LHCN-M2 (cell line): ENCODE measurements at regions not wholly inside any gene's neighbourhood (a gene's known extent, or its start where the extent isn't known, plus 50 kb on each side); places are given as distances from the start of the nearest gene placed in this dataset.

Experiments
- DNase-seq: peaks from one replicate; pipeline ENCODE4 v3.0.0-alpha.2; 2012; ENCODE audit warnings: low read depth

DNA sequence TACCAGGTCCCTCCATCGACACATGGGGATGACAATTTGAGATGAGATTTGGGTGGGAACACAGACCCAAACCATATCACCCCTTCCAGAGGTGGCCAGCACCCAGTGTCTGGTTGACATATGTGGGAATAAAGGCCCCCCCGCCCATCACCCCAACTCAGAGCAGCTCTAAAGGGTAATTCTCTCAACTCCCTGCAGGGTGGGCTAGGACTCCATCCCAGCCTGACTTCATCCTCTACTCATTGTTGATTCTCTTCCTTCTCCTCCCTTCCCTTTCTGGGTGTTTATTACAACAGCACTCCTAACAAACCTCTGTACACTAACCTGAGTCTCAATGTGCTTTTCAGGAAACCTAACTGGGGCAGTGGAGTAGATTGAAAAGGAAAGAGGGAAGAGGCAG is 339.9 kb downstream of the ACTL7B start:
- no peak for DNase-seq

GRCh38 chr9:108512426-108513173 is 343.2 kb downstream of the ACTL7B start:
- DNase-seq: no peak

GRCh38 chr9:108511307-108511706 is 344.5 kb downstream of the ACTL7B start:
- DNase-seq: peak; percentile 55

DNA sequence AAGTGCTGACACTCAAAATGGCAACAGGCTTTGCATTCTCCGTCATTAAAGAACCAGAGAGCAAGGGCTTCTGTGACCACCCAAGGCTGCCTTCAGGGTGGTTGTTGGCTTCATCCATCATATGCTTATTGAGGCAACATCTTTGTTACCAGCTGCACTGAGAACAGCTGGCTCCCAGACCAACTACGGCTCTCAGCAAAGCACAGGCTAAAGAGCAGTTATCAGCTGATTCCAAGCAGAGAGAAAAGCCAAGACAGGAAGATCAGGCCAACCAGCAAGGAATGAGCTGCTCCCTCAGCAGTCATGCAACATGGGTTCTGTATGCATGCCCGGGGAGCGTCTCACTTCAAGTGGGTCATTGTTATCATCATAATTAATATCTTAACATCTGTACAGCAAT is 358.9 kb downstream of the ACTL7B start:
- no peak for DNase-seq

DNA sequence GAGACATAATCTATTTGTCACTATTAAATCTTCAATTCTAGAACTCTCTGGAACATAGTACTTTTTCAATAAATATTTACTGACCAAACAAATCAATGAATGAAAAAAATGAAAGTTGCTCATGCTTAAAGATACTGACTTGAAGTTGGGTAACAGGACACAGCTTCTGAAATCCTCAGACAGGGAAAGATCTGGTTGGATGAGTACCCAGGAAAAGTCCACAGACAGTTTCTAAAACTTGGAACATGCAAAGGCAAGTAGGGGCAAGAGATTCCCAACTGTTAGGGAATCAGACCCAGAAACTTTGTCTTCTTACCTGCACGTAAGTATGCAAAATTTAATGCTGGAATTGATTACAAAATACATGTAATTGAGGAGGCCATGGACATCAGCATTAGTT is 366.2 kb downstream of the ACTL7B start:
- DNase-seq: no peak

GRCh38 chr9:108486831-108487230 is 369.0 kb downstream of the ACTL7B start:
- peak; percentile 64 for DNase-seq

DNA sequence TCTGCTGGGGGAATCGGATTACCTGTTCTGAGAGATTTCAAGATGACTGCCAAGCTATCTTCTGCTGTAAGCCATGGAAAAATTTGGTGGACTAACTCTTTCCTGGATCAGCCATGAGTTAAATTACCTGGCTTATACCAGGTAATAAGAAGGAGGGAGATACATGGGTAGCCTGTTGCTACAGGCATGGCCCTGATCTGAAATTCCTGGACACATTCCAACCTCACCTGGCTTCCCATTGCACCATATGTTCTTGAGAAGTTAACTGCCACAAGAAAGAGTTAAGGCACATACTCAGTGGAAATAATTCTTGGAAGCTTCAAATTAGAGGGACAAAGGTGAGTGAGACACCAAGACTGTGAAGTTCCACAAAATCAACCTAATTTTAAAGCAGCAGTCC is 371.3 kb downstream of the ACTL7B start:
- no peak for DNase-seq

DNA sequence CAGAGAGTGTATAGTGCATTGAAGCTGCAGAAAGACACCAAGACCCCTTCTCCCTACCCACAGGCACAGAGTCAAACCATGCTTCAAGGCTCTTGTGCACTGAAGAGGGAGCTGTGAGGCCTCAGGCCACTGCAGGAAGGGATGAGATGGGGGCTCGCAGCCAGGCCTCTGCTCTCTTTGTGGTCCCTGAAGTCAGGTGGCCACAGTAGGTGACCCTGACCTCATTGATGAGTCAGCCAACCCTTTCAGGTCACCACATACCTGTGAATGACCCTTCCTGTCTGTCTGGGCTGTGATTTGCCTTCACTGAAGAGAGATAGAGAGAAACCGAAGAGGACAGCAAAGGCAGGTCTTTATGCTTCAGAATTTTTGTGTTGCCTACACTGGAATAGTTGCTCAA is 372.1 kb downstream of the ACTL7B start:
- no peak for DNase-seq

- no peak for DNase-seq
Measured at GRCh38 chr9:108479989-108480652, 375.7 kb downstream of the ACTL7B start.

GRCh38 chr9:108478431-108479332 is 377.1 kb downstream of the ACTL7B start:
- peak; percentile 94 for DNase-seq

DNA sequence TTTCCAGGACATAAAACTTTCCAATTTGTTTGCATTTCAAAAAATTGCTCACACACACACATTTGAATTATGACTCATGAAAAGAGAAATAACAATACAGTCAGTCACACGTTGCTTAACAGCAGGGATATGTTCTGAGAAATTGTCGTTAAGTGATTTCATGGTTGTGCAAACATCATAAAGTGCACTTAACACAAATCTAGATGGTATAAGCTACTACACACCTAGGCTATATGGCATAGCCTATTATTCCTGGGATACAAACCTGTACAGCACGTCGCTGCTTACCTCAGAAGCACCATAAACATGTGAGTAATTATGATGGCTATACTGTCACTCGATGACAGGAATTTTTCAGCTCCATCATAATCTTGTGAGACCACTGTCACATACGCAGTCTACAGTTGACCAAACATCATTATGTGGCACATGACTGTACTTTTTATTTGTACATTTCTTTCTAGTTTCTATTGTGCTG is 378.2 kb downstream of the ACTL7B start:
- DNase-seq: peak; percentile 81

GRCh38 chr9:108476574-108476973 is 379.2 kb downstream of the ACTL7B start:
- DNase-seq: peak; percentile 65

- no peak for DNase-seq
Measured at GRCh38 chr9:108475813-108476212, 380.0 kb downstream of the ACTL7B start.

DNA sequence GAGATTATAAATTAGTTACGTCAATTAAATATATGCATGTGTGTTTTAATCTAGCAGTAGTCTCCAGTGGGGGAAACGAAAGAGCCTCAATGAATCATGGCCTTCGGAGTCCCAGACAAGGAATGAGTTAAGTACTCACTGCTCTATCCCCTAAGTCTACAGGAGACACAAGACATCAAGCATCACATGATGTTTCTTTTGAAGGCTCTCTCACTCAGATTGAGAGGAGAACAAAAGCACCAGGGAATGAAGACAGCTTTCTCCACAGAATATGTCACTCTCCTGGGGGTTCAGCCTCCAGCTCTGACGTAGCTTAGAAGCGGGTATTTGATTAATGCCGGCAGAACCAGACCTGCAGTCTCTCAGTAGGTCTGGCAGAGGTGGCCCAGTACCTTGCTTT is 381.4 kb downstream of the ACTL7B start:
- no peak for DNase-seq

- peak; percentile 85 for DNase-seq
Measured at GRCh38 chr9:108473209-108474112, 382.3 kb downstream of the ACTL7B start.

DNA sequence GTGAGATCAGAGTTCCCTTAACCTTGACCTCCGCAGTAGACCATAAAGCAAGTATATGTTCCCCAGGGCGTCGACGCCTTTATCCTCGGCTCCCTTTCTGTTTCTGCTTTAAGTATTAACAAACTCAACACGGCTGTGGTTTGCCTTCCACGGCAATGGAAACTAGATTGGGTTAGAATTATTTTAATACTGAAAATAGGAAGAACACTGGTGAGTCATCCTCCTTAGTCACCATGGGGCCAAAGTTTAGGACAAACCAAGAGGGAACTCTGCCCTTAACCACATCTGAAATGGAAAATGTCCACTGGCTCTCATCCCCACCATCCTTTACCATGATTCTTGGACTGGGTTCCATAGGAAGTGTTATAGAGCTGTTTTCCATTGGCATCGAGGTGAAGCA is 386.1 kb downstream of the ACTL7B start:
- peak; percentile 89 for DNase-seq

DNA sequence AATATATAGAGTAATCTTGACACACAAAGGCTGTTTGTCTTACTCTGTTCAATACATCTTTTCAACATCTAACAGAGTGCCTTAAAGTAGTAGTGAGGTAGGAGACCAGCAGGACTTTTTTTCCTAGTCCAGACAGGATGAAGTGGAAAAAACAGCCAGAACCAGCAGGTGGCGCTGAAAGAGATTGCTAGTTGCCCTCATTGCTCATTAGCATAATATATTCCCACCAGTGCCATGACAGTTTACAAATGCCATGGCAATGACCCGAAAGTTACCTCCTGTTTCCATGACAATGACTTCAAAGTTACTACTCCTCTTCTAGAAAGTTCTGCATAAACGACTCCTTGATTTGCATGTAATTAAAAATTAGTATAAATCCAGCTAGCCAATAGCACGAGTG is 387.4 kb downstream of the ACTL7B start:
- DNase-seq: peak; percentile 70

DNA sequence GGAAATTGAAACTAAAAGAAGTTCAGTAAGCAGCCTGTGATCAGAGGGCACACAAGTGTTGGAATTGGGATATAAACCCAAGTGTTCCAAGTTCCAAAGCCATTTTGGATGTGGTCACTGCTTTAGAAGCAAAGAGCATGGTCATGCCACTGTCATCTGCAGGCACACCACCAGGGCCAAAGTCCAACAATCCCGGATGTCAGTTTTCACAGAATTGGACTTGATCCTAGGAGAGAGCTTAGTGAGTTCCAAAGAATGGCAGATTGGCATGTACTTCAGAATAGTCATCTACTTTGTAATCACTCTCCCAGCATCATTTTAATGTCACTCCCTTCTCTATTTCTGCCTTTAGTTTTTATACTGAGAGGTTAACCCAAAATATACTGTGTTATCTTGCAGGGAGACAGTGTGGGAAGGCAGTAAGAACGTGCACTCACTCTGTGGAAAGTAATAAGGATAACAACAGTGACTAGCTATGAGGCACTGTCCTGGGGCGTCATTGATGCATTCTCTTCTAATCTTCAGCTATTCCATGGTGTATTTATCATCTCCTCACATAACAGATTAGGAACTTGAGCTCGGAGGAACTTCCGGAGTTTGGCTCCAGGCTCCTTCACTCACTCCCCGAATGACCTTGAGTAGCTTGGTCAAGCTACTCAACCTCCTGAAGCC is 388.0 kb downstream of the ACTL7B start:
- peak; percentile 63 for DNase-seq

DNA sequence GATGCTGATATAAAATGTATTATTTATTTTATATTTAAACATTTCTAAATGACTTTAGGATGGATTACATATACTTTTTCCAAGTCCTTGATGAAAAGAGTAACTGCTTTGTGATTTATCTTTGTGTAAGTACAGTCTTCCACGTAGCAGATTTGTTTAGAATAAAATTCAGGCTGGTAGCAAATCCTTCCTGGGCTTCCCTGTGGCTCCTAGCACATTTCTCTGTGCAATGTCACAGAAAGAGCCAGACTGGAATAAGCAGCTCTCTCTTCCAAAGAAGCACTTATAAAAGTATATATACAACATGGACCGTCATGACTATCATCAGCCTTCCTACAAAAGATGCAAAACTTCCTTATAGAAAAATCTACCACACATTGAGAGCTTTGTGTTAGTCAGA is 388.6 kb downstream of the ACTL7B start:
- no peak for DNase-seq

GRCh38 chr9:108466304-108466703 is 389.5 kb downstream of the ACTL7B start:
- no peak for DNase-seq
